ENCODE measurements at regions not wholly inside any gene's neighbourhood (a gene's known extent, or its start where the extent isn't known, plus 50 kb on each side); places are given as distances from the start of the nearest gene placed in this dataset.

GRCh38 chr6:76217606-76218005 lies 145.1 kb upstream of the IMPG1 start:
- DNase-seq (ENCODE audit: low read depth): no peak
- Histone ChIP-seq H3K4me3 (ENCODE audit: low read depth, low read length) (no peak overlapping the region), H3K36me3 (ENCODE audit: control insufficient read depth, insufficient read depth, low read length) (no peaks in the 10 kb centered on the region), H3K27me3 (ENCODE audit: control insufficient read depth, insufficient read depth, low read length) (no peaks in the 10 kb centered on the region)
- CTCF ChIA-PET: interaction anchor here (1.3 kb wide), 1 partner anchor 82 kb away, joined by 3 read pairs; no protein-coding TSS in a partner anchor
- POLR2A ChIA-PET: no interaction called here
- TF ChIP-seq CTCF (IDR thresholded peaks at IDR 0.05; ENCODE audit: insufficient read depth, low read depth, low read length): no peak

- H3K27me3 ChIP-seq (ENCODE audit: control insufficient read depth, insufficient read depth, low read length): no peaks in the 10 kb centered on the region
- no peak for TF ChIP-seq CTCF (IDR thresholded peaks at IDR 0.05; ENCODE audit: insufficient read depth, low read depth, low read length)
- no peak for DNase-seq (ENCODE audit: low read depth)
- H3K4me3 ChIP-seq (ENCODE audit: low read depth, low read length): no peak overlapping the region
- POLR2A ChIA-PET: no interaction called here
- CTCF ChIA-PET: no interaction called here
- no peaks in the 10 kb centered on the region for H3K36me3 ChIP-seq (ENCODE audit: control insufficient read depth, insufficient read depth, low read length)
Measured at GRCh38 chr6:76214546-76214945, 142.1 kb upstream of the IMPG1 start.

GRCh38 chr6:76174722-76175121 lies 102.3 kb upstream of the IMPG1 start:
- Histone ChIP-seq H3K36me3 (ENCODE audit: control insufficient read depth, insufficient read depth, low read length) (no peaks in the 10 kb centered on the region), H3K4me3 (ENCODE audit: low read depth, low read length) (no peak overlapping the region), H3K27me3 (ENCODE audit: control insufficient read depth, insufficient read depth, low read length) (no peaks in the 10 kb centered on the region)
- no peak for DNase-seq (ENCODE audit: low read depth)
- ChIA-PET POLR2A (no interaction called here), CTCF (no interaction called here)
- TF ChIP-seq CTCF (IDR thresholded peaks at IDR 0.05; ENCODE audit: insufficient read depth, low read depth, low read length): no peak

- no peak for TF ChIP-seq CTCF (IDR thresholded peaks at IDR 0.05; ENCODE audit: insufficient read depth, low read depth, low read length)
- ChIA-PET CTCF (no interaction called here), POLR2A (no interaction called here)
- Histone ChIP-seq H3K4me3 (ENCODE audit: low read depth, low read length) (no peak overlapping the region), H3K27me3 (ENCODE audit: control insufficient read depth, insufficient read depth, low read length) (no peaks in the 10 kb centered on the region), H3K36me3 (ENCODE audit: control insufficient read depth, insufficient read depth, low read length) (no peaks in the 10 kb centered on the region)
- DNase-seq (ENCODE audit: low read depth): no peak
Measured at GRCh38 chr6:76166874-76167273, 94.4 kb upstream of the IMPG1 start.

- CTCF ChIA-PET: no interaction called here
- Histone ChIP-seq H3K4me3 (ENCODE audit: low read depth, low read length) (no peak overlapping the region), H3K27me3 (ENCODE audit: control insufficient read depth, insufficient read depth, low read length) (no peaks in the 10 kb centered on the region), H3K36me3 (ENCODE audit: control insufficient read depth, insufficient read depth, low read length) (no peaks in the 10 kb centered on the region)
- no peak for DNase-seq (ENCODE audit: low read depth)
- TF ChIP-seq CTCF (IDR thresholded peaks at IDR 0.05; ENCODE audit: insufficient read depth, low read depth, low read length): no peak
- POLR2A ChIA-PET: no interaction called here
Measured at GRCh38 chr6:76166297-76166696, 93.8 kb upstream of the IMPG1 start.
